Neural cell (in vitro differentiated cells): ENCODE measurements at regions not wholly inside any gene's neighbourhood (a gene's known extent, or its start where the extent isn't known, plus 50 kb on each side); places are given as distances from the start of the nearest gene placed in this dataset.

Experiments
- H2AFZ ChIP-seq: fragments of 200-600, 300-800 bp; sonication (generic), shearing (Covaris generic); 2 replicates; pipeline ENCODE4 v1.6.0; 2014; ENCODE audit warnings: low read depth, mild to moderate bottlenecking, antibody characterized with exemption, low read length, moderate library complexity
- H3F3A ChIP-seq: fragments of 200-600 bp; shearing (Covaris generic); 2 replicates; pipeline ENCODE4 v1.6.1; 2016; ENCODE audit warnings: mild to moderate bottlenecking, moderate library complexity, mixed read lengths, antibody characterized with exemption, low read length; ENCODE audit not compliant: insufficient read depth, poor library complexity, severe bottlenecking
- H3K27ac ChIP-seq: fragments of 200-600, 300-800 bp; sonication (generic), shearing (Covaris generic); 2 replicates; pipeline ENCODE4 v1.5.1; 2014; ENCODE audit warnings: mild to moderate bottlenecking, low read length, moderate library complexity
- H3K27me3 ChIP-seq: fragments of 300-800, 200-600 bp; sonication (generic), shearing (Covaris generic); 2 replicates; pipeline ENCODE4 v1.6.0; 2014; ENCODE audit warnings: mild to moderate bottlenecking, low read depth, low read length, moderate library complexity; ENCODE audit not compliant: insufficient read depth
- H3K36me3 ChIP-seq: fragments of 300-800, 200-600 bp; sonication (generic), shearing (Covaris generic); 2 replicates; pipeline ENCODE4 v1.5.1; 2014; ENCODE audit warnings: mild to moderate bottlenecking, antibody characterized with exemption, low read length, moderate library complexity; ENCODE audit not compliant: insufficient read depth
- H3K4me2 ChIP-seq: fragments of 300-800, 200-600 bp; sonication (generic), shearing (Covaris generic); 2 replicates; pipeline ENCODE4 v1.6.0; 2014; ENCODE audit warnings: mild to moderate bottlenecking, low read length
- H3K4me3 ChIP-seq: fragments of 300-800, 200-600 bp; sonication (generic), shearing (Covaris generic); 2 replicates; pipeline ENCODE4 v1.5.1; 2014; ENCODE audit warnings: mild to moderate bottlenecking, low read length, moderate library complexity
- H3K79me2 ChIP-seq: fragments of 200-600 bp; shearing (Covaris generic); replicated peaks from 2 replicates; pipeline ENCODE4 v1.6.0; 2014; ENCODE audit warnings: mild to moderate bottlenecking, low read length, moderate library complexity; ENCODE audit not compliant: insufficient read depth
- H3K9ac ChIP-seq: fragments of 300-800, 200-600 bp; sonication (generic), shearing (Covaris generic); 2 replicates; pipeline ENCODE4 v1.6.1; 2016; ENCODE audit warnings: mild to moderate bottlenecking, low read length, mixed read lengths
- H3K9me2 ChIP-seq: fragments of 200-600 bp; shearing (Covaris generic); 2 replicates; pipeline ENCODE4 v1.6.1; 2016; ENCODE audit warnings: mild to moderate bottlenecking, low read length, mixed read lengths; ENCODE audit not compliant: insufficient read depth
- H3K9me3 ChIP-seq: fragments of 200-600, 300-800 bp; sonication (generic), shearing (Covaris generic); 2 replicates; pipeline ENCODE4 v1.6.1; 2016; ENCODE audit warnings: mild to moderate bottlenecking, mixed run types, low read length, moderate library complexity, mixed read lengths
- H4K20me1 ChIP-seq: fragments of 200-600 bp; shearing (Covaris generic); 2 replicates; pipeline ENCODE4 v1.6.1; 2016; ENCODE audit warnings: mild to moderate bottlenecking, mixed run types; ENCODE audit not compliant: insufficient read depth
- EP300 ChIP-seq: fragments of 450-650 bp; conservative IDR thresholded peaks from 2 replicates; pipeline ENCODE4 v1.6.1; 2014; ENCODE audit warnings: antibody characterized with exemption, mild to moderate bottlenecking, moderate library complexity; ENCODE audit not compliant: poor library complexity, severe bottlenecking
- EZH2 ChIP-seq: fragments of 200-600, 300-800 bp; shearing (Covaris generic), sonication (generic); IDR thresholded peaks from 2 replicates; pipeline ENCODE4 v1.6.1; 2014; ENCODE audit warnings: antibody characterized with exemption, low read length, borderline replicate concordance, mild to moderate bottlenecking; ENCODE audit not compliant: insufficient read depth, poor library complexity, severe bottlenecking
- MXI1 ChIP-seq: fragments of 450-650 bp; conservative IDR thresholded peaks from 2 replicates; pipeline ENCODE4 v1.6.1; 2014; ENCODE audit warnings: antibody characterized with exemption, mild to moderate bottlenecking; ENCODE audit not compliant: poor library complexity, severe bottlenecking
- POLR2AphosphoS5 ChIP-seq: IDR thresholded peaks from 2 replicates; pipeline ENCODE4 v1.6.1; 2012
- RAD21 ChIP-seq: fragments of 450-650 bp; conservative IDR thresholded peaks from 2 replicates; pipeline ENCODE4 v1.6.1; 2014; ENCODE audit warnings: antibody characterized with exemption, mild to moderate bottlenecking, moderate library complexity
- SMC3 ChIP-seq: fragments of 450-650 bp; conservative IDR thresholded peaks from 2 replicates; pipeline ENCODE4 v1.6.1; 2014; ENCODE audit warnings: antibody characterized with exemption, mild to moderate bottlenecking, moderate library complexity; ENCODE audit not compliant: poor library complexity
- TAF1 ChIP-seq: IDR thresholded peaks from 2 replicates; pipeline ENCODE4 v1.6.1; 2012; ENCODE audit warnings: low read depth
- TF ChIP-seq, protein P1 (sequence below): IDR thresholded peaks from 2 replicates; pipeline ENCODE4 v1.6.1; 2012; ENCODE audit warnings: borderline replicate concordance
- TF ChIP-seq, protein P2 (sequence below): fragments of 450-650 bp; IDR thresholded peaks from 2 replicates; pipeline ENCODE4 v1.5.1; 2014; ENCODE audit warnings: antibody characterized with exemption, mild to moderate bottlenecking, moderate library complexity; ENCODE audit not compliant: poor library complexity, severe bottlenecking

DNA sequence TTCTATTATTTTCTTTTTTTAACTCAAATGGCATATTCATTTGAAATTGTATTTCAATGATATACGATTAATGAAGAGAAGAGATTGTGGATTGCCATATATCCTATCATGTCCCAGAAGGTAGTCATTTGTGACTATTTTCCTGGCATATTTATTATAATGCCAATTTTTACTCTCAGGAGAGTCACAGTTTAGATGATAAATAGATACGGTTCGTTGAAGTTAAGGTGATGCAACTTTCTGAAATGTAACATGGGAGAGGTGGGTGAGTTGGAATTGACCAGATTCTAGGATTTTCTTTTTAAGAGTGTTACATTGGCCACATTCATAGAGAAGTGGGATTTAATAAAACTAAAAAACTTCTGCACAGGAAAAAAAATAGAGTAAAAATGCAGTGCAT is 1138.5 kb downstream of the NCAM2 start:
- H3K27ac ChIP-seq, result no peak overlapping the region
- no peak overlapping the region for H2AFZ ChIP-seq

DNA sequence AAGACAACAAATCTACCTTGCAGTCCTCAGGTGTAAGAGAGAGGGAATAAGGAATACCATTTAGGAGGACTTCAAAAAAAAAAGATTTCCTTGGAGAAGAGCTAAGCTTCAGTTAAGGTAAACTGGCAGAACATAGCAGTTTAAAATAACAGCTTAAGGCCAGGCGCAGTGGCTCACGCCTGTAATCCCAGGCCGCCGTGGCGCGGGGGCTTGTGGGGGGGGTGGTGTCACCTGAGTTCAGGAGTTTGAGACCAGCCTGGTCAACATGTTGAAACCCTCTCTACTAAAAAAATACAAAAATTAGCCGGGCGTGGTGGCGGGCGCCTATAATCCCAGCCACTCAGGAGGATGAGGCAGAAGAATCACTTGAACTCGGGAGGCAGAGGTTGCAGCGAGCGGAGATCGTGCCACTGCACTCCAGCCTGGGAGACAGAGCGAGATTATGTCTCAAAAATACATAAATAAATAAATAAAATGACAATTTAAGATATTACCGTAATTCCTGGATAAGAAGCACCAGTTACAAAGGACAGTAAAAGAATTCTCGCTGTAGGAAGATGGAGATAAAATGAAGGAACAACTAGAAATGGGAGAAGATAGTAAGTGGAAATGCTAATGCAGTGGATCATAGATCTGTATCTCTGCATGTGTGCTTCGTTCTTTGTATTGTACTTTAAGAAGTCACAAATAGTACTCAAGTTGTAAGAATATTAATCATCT is 1140.2 kb downstream of the NCAM2 start:
- H3K79me2 ChIP-seq, result no peaks in the 10 kb centered on the region
- H3K9me2 ChIP-seq, result no peaks in the 10 kb centered on the region
- no peak overlapping the region for H3K9ac ChIP-seq
- no peaks in the 10 kb centered on the region for H3K27me3 ChIP-seq
- H3F3A ChIP-seq, result no peaks in the 10 kb centered on the region
- no peaks in the 10 kb centered on the region for H3K36me3 ChIP-seq
- H3K27ac ChIP-seq, result no peak overlapping the region
- H3K4me2 ChIP-seq, result no peak overlapping the region
- TF ChIP-seq SMC3 (no peak), RAD21 (no peak), EZH2 (no peak)
- TF ChIP-seq, protein P1, sequence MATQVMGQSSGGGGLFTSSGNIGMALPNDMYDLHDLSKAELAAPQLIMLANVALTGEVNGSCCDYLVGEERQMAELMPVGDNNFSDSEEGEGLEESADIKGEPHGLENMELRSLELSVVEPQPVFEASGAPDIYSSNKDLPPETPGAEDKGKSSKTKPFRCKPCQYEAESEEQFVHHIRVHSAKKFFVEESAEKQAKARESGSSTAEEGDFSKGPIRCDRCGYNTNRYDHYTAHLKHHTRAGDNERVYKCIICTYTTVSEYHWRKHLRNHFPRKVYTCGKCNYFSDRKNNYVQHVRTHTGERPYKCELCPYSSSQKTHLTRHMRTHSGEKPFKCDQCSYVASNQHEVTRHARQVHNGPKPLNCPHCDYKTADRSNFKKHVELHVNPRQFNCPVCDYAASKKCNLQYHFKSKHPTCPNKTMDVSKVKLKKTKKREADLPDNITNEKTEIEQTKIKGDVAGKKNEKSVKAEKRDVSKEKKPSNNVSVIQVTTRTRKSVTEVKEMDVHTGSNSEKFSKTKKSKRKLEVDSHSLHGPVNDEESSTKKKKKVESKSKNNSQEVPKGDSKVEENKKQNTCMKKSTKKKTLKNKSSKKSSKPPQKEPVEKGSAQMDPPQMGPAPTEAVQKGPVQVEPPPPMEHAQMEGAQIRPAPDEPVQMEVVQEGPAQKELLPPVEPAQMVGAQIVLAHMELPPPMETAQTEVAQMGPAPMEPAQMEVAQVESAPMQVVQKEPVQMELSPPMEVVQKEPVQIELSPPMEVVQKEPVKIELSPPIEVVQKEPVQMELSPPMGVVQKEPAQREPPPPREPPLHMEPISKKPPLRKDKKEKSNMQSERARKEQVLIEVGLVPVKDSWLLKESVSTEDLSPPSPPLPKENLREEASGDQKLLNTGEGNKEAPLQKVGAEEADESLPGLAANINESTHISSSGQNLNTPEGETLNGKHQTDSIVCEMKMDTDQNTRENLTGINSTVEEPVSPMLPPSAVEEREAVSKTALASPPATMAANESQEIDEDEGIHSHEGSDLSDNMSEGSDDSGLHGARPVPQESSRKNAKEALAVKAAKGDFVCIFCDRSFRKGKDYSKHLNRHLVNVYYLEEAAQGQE, result no peak
- H3K4me3 ChIP-seq, result no peak overlapping the region
- no peak overlapping the region for H2AFZ ChIP-seq
- H4K20me1 ChIP-seq, result no peaks in the 10 kb centered on the region
- no peaks in the 10 kb centered on the region for H3K9me3 ChIP-seq

More for the DNA sequence above, 1138.5 kb downstream of the NCAM2 start:
- Histone ChIP-seq H3K4me2 (no peak overlapping the region), H3K36me3 (no peaks in the 10 kb centered on the region), H3K4me3 (no peak overlapping the region), H3F3A (no peaks in the 10 kb centered on the region), H3K9me2 (no peaks in the 10 kb centered on the region), H3K9me3 (no peaks in the 10 kb centered on the region), H4K20me1 (no peaks in the 10 kb centered on the region), H3K27me3 (no peaks in the 10 kb centered on the region), H3K79me2 (no peaks in the 10 kb centered on the region), H3K9ac (no peak overlapping the region)
- TF ChIP-seq POLR2AphosphoS5 (no peak), SMC3 (no peak), EP300 (no peak), RAD21 (no peak), MXI1 (no peak), TAF1 (no peak), EZH2 (no peak)
- TF ChIP-seq, protein P1, result no peak
- TF ChIP-seq, protein P2, sequence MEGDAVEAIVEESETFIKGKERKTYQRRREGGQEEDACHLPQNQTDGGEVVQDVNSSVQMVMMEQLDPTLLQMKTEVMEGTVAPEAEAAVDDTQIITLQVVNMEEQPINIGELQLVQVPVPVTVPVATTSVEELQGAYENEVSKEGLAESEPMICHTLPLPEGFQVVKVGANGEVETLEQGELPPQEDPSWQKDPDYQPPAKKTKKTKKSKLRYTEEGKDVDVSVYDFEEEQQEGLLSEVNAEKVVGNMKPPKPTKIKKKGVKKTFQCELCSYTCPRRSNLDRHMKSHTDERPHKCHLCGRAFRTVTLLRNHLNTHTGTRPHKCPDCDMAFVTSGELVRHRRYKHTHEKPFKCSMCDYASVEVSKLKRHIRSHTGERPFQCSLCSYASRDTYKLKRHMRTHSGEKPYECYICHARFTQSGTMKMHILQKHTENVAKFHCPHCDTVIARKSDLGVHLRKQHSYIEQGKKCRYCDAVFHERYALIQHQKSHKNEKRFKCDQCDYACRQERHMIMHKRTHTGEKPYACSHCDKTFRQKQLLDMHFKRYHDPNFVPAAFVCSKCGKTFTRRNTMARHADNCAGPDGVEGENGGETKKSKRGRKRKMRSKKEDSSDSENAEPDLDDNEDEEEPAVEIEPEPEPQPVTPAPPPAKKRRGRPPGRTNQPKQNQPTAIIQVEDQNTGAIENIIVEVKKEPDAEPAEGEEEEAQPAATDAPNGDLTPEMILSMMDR, result no peak
